H1 (cell line): ENCODE measurements at regions not wholly inside any gene's neighbourhood (a gene's known extent, or its start where the extent isn't known, plus 50 kb on each side); places are given as distances from the start of the nearest gene placed in this dataset.

Experiments used
- TF ChIP-seq, protein P1 (sequence below), 3 experiments: IDR thresholded peaks; 1 replicate in 2 of 3; 2 replicates in 1 of 3; pipeline versions ENCODE4 v1.5.1 to v1.6.1; 2011; ENCODE audit warnings: low read length in 3 of 3, mild to moderate bottlenecking in 3 of 3, inconsistent platforms in 2 of 3, low read depth in 1 of 3, moderate library complexity in 1 of 3; ENCODE audit not compliant: insufficient read depth in 1 of 3; ENCODE audit errors: control extremely low read depth in 1 of 3

GRCh38 chr1:109818988-109819764 lies 55.5 kb upstream of the EPS8L3 start (continued):
- TF ChIP-seq, protein P1, sequence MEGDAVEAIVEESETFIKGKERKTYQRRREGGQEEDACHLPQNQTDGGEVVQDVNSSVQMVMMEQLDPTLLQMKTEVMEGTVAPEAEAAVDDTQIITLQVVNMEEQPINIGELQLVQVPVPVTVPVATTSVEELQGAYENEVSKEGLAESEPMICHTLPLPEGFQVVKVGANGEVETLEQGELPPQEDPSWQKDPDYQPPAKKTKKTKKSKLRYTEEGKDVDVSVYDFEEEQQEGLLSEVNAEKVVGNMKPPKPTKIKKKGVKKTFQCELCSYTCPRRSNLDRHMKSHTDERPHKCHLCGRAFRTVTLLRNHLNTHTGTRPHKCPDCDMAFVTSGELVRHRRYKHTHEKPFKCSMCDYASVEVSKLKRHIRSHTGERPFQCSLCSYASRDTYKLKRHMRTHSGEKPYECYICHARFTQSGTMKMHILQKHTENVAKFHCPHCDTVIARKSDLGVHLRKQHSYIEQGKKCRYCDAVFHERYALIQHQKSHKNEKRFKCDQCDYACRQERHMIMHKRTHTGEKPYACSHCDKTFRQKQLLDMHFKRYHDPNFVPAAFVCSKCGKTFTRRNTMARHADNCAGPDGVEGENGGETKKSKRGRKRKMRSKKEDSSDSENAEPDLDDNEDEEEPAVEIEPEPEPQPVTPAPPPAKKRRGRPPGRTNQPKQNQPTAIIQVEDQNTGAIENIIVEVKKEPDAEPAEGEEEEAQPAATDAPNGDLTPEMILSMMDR (IDR thresholded peaks at IDR 0.05; ENCODE audit: control extremely low read depth in 1 of 3, insufficient read depth in 1 of 3, low read depth in 1 of 3, low read length in 3 of 3) = no peak
